ENCODE measurements at regions not wholly inside any gene's neighbourhood (a gene's known extent, or its start where the extent isn't known, plus 50 kb on each side); places are given as distances from the start of the nearest gene placed in this dataset.

GRCh38 chr2:7937082-7937481 is 744.8 kb upstream of the ID2 start:
- Histone ChIP-seq H3K9me3 (ENCODE audit: control insufficient read depth, low read length) (no peaks in the 10 kb centered on the region), H3K9ac (ENCODE audit: extremely low read depth, low read length, poor library complexity, severe bottlenecking) (no peak overlapping the region), H3K4me3 (ENCODE audit: low read length) (no peak overlapping the region), H3K4me1 (ENCODE audit: control insufficient read depth, insufficient read depth, low read length) (no peaks in the 10 kb centered on the region), H3K27ac (ENCODE audit: low read depth, low read length) (no peak overlapping the region), H3K27me3 (ENCODE audit: control insufficient read depth, insufficient read depth, low read length, poor library complexity, severe bottlenecking) (no peaks in the 10 kb centered on the region), H3K36me3 (ENCODE audit: control insufficient read depth, insufficient read depth, low read length) (no peaks in the 10 kb centered on the region)
- Mint-ChIP-seq H3K27ac (no peak overlapping the region), H3K4me3 (no peak overlapping the region), H3K27me3 (ENCODE audit: insufficient read depth) (no peaks in the 10 kb centered on the region), H3K4me1 (no peaks in the 10 kb centered on the region), H3K36me3 (ENCODE audit: low read depth) (no peaks in the 10 kb centered on the region), H3K9me3 (peaks cover 3% of the 10 kb centered on the region)
- no peak for TF ChIP-seq CTCF (conservative IDR thresholded peaks at IDR 0.05)
- WGBS, 2 experiments (ENCODE audit: insufficient coverage in 1 of 2, insufficient read length in 1 of 2) = 92% methylated on average over 1 of the region's 1 CpG; no CpG with 5 or more reads in 1 of the 2 experiments
- no peak for DNase-seq

GRCh38 chr2:7940723-7941122 is 741.1 kb upstream of the ID2 start:
- Histone ChIP-seq H3K9ac (ENCODE audit: extremely low read depth, low read length, poor library complexity, severe bottlenecking) (no peak overlapping the region), H3K4me1 (ENCODE audit: control insufficient read depth, insufficient read depth, low read length) (no peaks in the 10 kb centered on the region), H3K4me3 (ENCODE audit: low read length) (no peak overlapping the region), H3K9me3 (ENCODE audit: control insufficient read depth, low read length) (no peaks in the 10 kb centered on the region), H3K27me3 (ENCODE audit: control insufficient read depth, insufficient read depth, low read length, poor library complexity, severe bottlenecking) (no peaks in the 10 kb centered on the region), H3K36me3 (ENCODE audit: control insufficient read depth, insufficient read depth, low read length) (no peaks in the 10 kb centered on the region), H3K27ac (ENCODE audit: low read depth, low read length) (no peak overlapping the region)
- Mint-ChIP-seq H3K27ac (no peak overlapping the region), H3K4me1 (no peaks in the 10 kb centered on the region), H3K4me3 (no peak overlapping the region), H3K27me3 (ENCODE audit: insufficient read depth) (no peaks in the 10 kb centered on the region), H3K36me3 (ENCODE audit: low read depth) (no peaks in the 10 kb centered on the region), H3K9me3 (peaks cover 3% of the 10 kb centered on the region)
- no peak for TF ChIP-seq CTCF (conservative IDR thresholded peaks at IDR 0.05)
- WGBS, 2 experiments (ENCODE audit: insufficient coverage in 1 of 2, insufficient read length in 1 of 2) = 91 to 98% methylated on average over 1 to 2 of the region's 3 CpGs
- no peak for DNase-seq

- no peak for DNase-seq
- H3K4me3 ChIP-seq (ENCODE audit: low read length) = no peak overlapping the region
- 82 to 83% methylated on average over 7 to 8 of the region's 8 CpGs for WGBS, 2 experiments (ENCODE audit: insufficient coverage in 1 of 2, insufficient read length in 1 of 2)
- no peak overlapping the region for H3K9ac ChIP-seq (ENCODE audit: extremely low read depth, low read length, poor library complexity, severe bottlenecking)
- H3K27ac ChIP-seq (ENCODE audit: low read depth, low read length) = no peak overlapping the region
- no peaks in the 10 kb centered on the region for H3K9me3 ChIP-seq (ENCODE audit: control insufficient read depth, low read length)
- Mint-ChIP-seq H3K27me3 (ENCODE audit: insufficient read depth) (no peaks in the 10 kb centered on the region), H3K36me3 (ENCODE audit: low read depth) (no peaks in the 10 kb centered on the region), H3K4me3 (no peak overlapping the region), H3K4me1 (no peaks in the 10 kb centered on the region), H3K27ac (no peak overlapping the region), H3K9me3 (peaks cover 3% of the 10 kb centered on the region)
- H3K27me3 ChIP-seq (ENCODE audit: control insufficient read depth, insufficient read depth, low read length, poor library complexity, severe bottlenecking) = no peaks in the 10 kb centered on the region
- H3K4me1 ChIP-seq (ENCODE audit: control insufficient read depth, insufficient read depth, low read length) = no peaks in the 10 kb centered on the region
- no peaks in the 10 kb centered on the region for H3K36me3 ChIP-seq (ENCODE audit: control insufficient read depth, insufficient read depth, low read length)
- no peak for TF ChIP-seq CTCF (conservative IDR thresholded peaks at IDR 0.05)
Measured at GRCh38 chr2:7943446-7943845, 738.4 kb upstream of the ID2 start.

Data from endodermal cell (in vitro differentiated cells).